ENCODE measurements at regions not wholly inside any gene's neighbourhood (a gene's known extent, or its start where the extent isn't known, plus 50 kb on each side); places are given as distances from the start of the nearest gene placed in this dataset.

DNA sequence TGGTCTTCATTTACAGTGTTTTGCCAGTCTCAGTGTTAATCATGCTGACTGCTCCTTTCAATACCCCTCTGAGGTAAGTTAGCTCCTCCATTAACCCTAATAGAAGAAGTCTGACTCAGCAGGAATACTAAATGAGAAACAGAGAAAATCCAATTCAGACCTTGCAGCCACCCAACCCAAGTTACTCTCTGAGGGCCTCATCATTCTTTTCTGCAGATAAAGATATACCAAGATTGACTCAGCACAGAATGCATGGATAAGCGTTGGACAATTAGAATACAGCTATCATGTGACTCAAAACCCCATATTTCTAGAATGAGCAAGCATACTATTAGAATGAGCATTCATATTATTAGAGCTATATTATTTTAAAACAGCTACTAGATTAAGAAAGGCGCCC, 389.1 kb upstream of the SGO1 start:
- Histone ChIP-seq H3K9me3 (ENCODE audit: control insufficient read depth, insufficient read depth, low read length) (no peaks in the 10 kb centered on the region), H4K91ac (ENCODE audit: insufficient read depth, low read depth, low read length) (0 out of 2 replicates have a peak overlapping the region, but pooled peaks have one; percentile 18), H3K27me3 (ENCODE audit: control insufficient read depth, insufficient read depth, low read length) (no peaks in the 10 kb centered on the region), H3K4me1 (ENCODE audit: control insufficient read depth, insufficient read depth, low read length) (peaks cover 3% of the 10 kb centered on the region; the same call in 1 of the 2 replicates), H3K27ac (ENCODE audit: insufficient read depth, low read length) (no peak overlapping the region), H3K4me2 (ENCODE audit: low read depth, low read length) (peak overlapping the region; percentile 70; the same call in 1 of the 2 replicates), H2BK15ac (ENCODE audit: low read depth, low read length) (no peak overlapping the region), H3K79me1 (ENCODE audit: low read depth in 1 of 2, low read length in 2 of 2) (no peaks in the 10 kb centered on the region), H3K14ac (replicated peaks; ENCODE audit: low read depth, low read length) (peak overlapping the region; percentile 52), H2BK20ac (ENCODE audit: low read depth, low read length) (peak overlapping the region; percentile 92), H3K18ac (ENCODE audit: low read depth, low read length) (peak overlapping the region; percentile 68; the same call in 1 of the 2 replicates), H2BK5ac (ENCODE audit: low read depth, low read length, poor library complexity, severe bottlenecking) (peak overlapping the region; percentile 69), H2BK120ac (ENCODE audit: low read depth, low read length) (peak overlapping the region; percentile 89), H3K9ac (ENCODE audit: low read depth, low read length) (no peak overlapping the region), H4K8ac (ENCODE audit: low read depth in 2 of 2, low read length in 2 of 2) (peak overlapping the region in 1 of 2 experiments; percentile 92; a peak in 2 of 4 replicates), H3K56ac (ENCODE audit: extremely low read depth, insufficient read depth, low read length) (no peak overlapping the region), H3K23ac (ENCODE audit: low read depth, low read length) (peak overlapping the region; percentile 83; the same call in 1 of the 2 replicates), H2AK9ac (replicated peaks; ENCODE audit: low read depth, low read length, poor library complexity) (no peak overlapping the region), H2AFZ (replicated peaks; ENCODE audit: low read length, poor library complexity) (no peak overlapping the region), H3K9me1 (ENCODE audit: insufficient read depth, low read length) (no peaks in the 10 kb centered on the region), H2AK5ac (ENCODE audit: low read depth, low read length) (no peak overlapping the region), H3K4me3 (ENCODE audit: insufficient read depth, low read depth, low read length) (no peak overlapping the region), H4K20me1 (ENCODE audit: insufficient read depth, low read length) (no peaks in the 10 kb centered on the region), H3K4ac (ENCODE audit: low read depth, low read length) (peak overlapping the region; percentile 12; the same call in 1 of the 2 replicates), H4K5ac (ENCODE audit: low read depth, low read length) (no peak overlapping the region), H3K36me3 (ENCODE audit: control insufficient read depth, insufficient read depth, low read length) (no peaks in the 10 kb centered on the region)
- BruUV-seq (replicated peaks) = no TSS peak
- DNase-seq = peak; percentile 78
- dilution Hi-C loops (cut with HindIII; ENCODE audit: low sequenced_read_pairs, unreplicated experiment) (no loop called here), in situ Hi-C loops (cut with MboI; ENCODE audit: low sequenced_read_pairs) (no loop called here), intact Hi-C loops (cut with micrococcal nuclease) (no loop called here)
- peak; percentile 70 for ATAC-seq (ENCODE audit: low read depth)
- WGBS, 2 experiments (ENCODE audit: extremely low coverage in 2 of 2, insufficient read length in 1 of 2) = no CpG with 5 or more reads among the region's 2 CpGs
- ChIA-PET POLR2A (ENCODE audit: unreplicated experiment) (no interaction called here), CTCF (no interaction called here)
- TF ChIP-seq MAFK (IDR thresholded peaks at IDR 0.05; ENCODE audit: low read depth, low read length) (peak; percentile 85), USF2 (IDR thresholded peaks at IDR 0.05; ENCODE audit: low read depth, low read length) (peak; percentile 48; the same call in 1 of the 2 replicates), ELK1 (IDR thresholded peaks at IDR 0.05; ENCODE audit: borderline replicate concordance, low read depth, low read length) (no peak), RCOR1 (IDR thresholded peaks at IDR 0.05; ENCODE audit: insufficient replicate concordance, low read length) (no peak)
